HG03521 (cell line): ENCODE measurements at regions not wholly inside any gene's neighbourhood (a gene's known extent, or its start where the extent isn't known, plus 50 kb on each side); places are given as distances from the start of the nearest gene placed in this dataset.
A peak's percentile ranks its signal among the peaks of the same experiment; 100 is the strongest.
"Not testable (repeated sequence)": the region's sequence is repeated elsewhere in the genome, so short reads cannot be mapped to it uniquely, and the experiment has no call there.

Source experiments
- ATAC-seq: cut with Tn5 transposase; IDR thresholded peaks from one replicate; pipeline ENCODE4 v1.9.1; 2021; ENCODE audit warnings: mild to moderate bottlenecking, moderate library complexity; ENCODE audit not compliant: unreplicated experiment

DNA sequence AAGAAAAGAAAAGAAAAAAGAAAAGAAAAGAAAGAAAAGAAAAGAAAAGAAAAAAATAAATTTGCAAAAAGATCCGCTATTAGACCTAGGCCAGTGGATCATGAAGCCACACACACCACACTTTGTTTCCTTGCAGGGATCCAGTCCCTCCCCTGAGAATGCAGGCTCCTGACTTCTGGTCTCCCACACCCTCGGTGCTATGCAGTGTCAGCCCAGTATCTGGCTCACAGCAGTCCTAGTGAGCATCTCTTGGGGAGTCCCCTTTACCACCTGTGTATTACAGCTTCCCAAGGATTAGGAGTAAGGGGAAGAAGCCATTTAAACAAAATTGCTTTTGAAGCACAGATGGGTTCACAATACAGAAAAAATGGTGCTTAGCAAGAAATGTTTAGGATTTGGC, 174.1 kb upstream of the IRF2BP2 start:
- ATAC-seq = not testable (repeated sequence)

DNA sequence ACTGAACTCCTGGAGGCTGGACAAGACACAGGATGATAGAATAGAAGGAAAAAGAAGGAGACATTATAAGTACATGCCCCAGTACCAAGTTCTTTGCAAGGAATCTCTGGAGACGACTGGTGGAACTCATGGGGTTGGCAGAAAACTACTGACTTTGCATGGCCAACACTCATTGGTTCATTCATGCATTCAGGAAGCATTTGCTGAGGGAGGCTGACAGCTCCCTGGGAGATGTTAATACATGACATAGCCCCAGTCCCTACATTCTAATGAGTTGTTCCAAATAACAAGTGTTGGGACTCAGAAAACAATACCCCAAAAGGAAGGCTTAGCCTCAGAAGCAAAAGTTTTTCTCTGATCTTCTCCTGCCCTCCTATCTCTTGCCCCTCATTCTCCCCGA, 172.8 kb upstream of the IRF2BP2 start:
- no peak for ATAC-seq

DNA sequence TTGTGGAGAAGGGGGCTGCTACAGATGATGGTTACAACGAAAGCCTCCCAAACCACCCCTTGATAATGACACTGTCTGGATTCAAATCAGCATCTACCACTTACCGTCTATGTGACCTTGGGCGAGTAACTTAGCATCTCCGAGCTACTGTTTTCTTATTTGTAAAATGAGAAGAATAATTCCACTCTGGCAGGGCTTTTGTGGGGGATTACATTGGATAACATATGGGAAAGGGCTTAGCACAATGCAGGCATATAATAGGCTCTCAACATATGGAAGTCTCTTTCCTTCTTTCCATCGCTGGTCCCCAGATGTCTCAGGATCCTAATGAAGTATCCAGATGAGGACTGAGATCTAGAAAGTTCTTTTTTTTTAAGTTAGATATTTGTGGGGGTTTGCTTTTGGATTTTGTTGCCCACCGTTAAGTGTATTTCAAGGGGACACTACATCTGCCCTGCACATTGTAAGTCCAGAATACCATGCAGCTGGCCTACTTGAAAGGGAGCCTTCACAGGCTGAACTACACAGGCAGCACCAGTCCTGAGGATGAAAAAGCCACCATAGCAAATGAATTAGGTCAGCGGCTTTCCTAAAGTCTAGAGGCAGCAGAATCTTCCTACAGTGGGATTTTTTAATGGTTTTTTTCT, 172.2 kb upstream of the IRF2BP2 start:
- ATAC-seq = no peak

DNA sequence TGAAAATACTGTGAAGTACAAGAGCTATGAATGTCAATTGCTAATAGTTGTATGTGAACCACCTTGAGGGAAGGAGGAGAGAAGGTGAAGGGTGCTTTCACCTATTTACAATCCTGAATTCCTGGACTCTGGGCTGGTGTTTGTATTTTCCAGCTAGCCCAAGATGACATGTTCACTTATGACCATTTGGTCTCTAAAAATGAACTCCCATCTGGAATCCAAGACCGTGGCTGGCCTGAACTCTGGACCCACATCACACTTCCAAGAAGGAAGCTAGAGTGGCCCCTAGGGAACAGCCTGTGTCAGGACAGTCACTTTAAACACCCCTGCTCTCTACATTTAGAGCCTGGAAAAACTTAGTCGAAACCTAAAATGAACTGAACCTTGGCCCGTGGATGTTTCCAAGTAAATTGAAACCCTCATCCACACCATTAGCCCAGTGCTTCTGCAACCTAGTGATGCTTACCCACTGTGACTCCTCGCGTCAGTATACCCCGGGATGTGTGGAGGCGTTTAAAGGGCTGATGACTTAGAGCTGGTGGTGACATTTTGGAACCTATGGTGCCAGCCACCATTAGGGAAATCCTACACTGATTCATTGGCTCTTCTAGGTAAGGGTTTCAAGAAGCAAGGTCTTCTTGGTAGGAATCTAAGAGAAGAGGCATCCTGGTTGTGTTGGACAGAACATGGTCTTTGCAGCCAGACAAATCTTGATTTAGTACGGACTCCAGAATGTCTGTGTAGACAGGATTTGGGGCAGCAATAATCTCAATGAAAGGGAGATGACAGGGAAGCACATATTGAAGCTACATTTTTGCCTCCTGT, 171.5 kb upstream of the IRF2BP2 start:
- no peak for ATAC-seq

DNA sequence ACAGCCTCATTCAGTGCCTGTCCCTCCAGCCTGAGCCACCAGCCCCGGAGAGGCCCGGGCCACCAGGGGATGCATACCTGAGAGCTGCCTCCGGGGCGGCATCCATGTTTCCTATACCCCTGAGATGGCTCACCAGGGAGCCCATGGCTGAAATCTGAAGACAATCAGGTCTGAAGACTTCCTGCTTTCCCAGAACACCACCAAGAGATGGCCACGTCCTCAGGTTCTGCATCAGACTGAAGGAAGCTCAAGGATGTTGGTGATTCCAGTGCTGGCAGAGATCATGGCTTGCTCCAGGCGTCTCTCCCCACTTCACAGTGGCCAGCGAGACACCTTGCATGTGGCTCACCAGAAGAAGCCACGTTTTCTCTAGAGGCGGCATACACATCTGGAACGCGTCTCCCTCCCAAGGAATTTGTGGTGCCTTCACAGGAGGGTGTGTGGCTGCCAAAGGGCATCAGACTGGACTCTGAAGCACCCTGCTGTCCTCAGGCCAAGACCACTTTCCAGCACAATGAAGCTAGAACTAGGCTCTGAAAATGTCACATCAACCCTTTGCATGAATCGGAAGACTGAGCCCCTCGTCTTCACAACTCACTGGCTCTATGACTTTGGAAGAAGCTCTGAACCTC, 170.7 kb upstream of the IRF2BP2 start:
- ATAC-seq = no peak

DNA sequence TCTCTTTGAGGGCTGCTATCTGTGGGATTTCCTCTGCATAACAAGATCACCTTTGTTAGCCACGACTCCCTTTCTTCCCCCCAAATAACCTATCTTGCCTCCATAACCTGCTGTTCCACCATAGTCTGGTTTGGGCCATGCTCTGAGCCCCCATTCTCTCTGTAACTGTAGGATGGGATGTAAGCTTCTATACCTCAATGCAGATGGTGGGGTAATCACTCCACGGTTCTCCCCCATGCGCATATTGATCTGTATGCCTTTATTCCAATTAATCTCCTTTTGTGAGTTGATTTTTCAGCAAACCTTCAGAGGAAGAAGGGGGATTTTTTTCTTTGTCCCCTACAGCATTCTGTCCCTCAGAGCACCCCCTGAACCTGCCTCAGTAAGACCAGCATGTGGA, 170.1 kb upstream of the IRF2BP2 start:
- ATAC-seq = no peak

DNA sequence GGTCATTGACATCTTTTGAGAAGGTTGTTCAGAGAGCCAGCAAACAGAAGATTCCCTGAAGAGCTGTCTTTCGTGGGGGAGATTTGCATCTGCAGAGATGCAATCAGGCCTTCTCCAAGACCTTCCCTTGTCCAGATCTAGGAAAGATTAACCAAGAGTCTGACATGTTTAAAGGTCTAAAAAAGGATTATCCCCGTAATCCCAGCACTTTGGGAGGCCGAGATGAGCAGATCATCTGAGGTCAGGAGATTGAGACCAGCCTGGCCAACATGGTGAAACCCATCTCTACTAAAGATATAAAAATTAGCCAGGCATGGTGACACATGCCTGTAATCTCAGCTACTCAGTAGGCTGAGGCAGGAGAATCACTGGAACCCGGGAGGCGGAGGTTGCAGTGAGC, 169.6 kb upstream of the IRF2BP2 start:
- ATAC-seq = not testable (repeated sequence)

DNA sequence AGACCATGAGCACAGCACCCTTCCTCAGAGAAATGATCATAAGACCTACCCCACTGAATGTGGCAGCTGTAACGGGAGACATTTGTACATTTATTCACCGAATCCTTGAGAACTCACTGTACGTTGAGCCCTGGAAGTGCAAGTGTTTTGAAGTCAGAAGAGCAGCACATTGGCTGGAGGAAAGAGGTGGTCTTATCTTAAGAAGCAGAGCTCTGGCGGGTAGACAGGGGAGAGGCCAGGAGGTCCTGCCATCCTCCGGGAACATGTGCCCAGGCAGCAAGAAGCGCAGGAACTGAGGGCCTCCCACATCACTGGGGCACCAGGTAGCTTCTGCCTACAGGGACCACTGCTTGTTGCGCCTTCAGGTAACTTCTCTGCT, 169.2 kb upstream of the IRF2BP2 start:
- no peak for ATAC-seq

DNA sequence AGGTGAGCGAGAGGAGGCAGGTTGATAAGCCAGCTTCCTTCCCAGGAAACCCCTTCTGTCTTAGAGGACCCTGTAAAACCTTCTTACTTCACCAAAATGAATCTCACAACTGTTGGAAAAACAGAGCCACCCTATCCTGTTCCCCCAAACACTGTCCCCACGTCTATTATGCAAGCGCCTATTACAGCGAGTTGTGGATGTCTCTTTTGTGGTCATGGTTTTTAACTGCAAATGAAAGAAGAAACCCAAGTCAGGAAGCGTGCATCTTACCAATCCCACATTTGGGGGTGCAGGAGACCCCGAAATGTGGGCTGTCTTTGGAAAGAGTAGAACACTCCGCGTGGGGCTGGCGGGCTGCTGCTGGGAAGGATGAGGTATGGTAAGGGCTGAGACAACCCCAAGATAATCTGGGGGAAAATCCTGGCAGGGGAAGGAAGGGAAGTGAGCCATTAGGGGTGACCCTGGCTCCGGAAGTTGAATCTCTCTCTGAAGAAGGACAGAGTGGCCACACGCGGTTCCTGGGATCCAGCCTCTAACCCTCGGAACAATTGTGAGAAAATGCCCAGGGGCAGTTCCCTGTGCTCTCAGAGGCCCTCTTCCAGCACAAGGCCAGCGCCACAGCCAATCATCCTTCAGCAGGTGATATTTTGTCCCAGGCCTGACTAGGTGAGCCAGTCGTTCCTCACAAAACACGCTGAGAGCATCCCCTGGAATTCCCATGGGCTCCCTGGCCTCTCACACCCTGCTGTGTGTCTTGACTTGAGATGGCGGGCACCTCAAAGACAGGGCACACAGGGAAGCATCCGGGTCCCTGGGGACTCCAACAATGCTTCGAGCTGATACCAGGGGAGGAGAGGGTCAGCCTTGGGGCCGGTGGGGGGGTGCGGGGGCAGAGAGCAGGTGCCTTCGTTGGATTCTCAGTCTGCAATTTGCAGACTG, 168.5 kb upstream of the IRF2BP2 start:
- no peak for ATAC-seq

DNA sequence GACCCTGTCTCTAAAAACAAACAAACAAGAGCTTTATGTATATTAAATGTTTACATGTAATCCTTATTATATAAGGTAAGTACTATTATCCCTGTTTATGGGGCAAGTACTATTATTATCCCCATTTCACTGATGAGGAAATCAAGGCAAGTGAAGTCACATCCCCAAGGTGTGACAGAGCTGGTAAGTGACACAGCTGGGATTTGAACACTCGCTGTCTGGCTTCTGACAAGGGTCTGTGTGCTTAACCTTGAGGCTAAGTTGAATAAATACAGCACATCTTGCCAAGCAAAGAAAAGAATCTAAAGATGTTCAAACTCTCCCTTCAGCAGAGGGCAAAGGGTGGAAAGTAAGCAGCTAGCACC, 167.9 kb upstream of the IRF2BP2 start:
- no peak for ATAC-seq

DNA sequence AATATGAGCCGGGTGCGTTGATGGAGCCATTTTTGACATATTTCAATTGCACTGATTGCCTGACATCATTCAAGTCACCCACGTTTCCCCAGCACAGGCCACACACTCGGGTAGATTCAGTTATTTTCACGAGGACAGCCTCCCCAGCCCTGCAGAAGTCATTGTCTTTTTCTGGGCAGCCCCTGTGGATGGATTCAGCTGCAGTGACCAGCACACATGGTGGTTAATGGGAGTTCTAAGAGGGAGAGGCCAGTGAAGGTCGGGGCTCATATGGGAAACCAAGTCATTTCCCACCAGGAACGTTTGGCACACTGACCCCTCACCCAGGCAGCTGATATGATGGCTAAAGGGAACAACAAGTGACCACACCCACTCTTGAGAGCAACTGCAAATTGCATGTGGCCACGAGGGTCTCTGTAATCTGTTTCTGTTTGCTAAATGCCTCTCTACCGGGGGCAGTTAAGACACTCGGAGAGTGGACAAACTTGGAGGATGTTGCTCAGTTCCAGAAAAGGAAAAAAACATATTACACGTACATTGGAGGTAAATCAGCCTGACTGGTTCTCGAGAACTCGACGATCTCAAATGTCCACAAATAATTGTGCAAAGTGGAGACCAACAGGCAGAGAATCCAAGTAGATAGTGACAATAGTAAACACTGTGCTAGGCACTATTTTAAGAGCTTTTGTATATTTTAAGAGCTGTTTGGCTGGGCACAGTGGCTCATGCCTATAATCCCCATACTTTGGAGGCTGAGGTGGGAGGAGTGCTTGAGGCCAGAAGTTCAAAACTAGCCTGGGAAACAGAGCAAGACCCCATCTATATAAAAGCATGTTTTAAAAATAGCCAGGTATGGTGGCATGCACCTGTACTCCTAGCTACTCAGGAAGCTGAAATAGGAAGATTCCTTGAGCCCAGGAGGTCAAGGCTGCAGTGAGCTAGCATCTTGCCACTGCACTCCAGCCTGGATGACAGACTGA, 167.2 kb upstream of the IRF2BP2 start:
- ATAC-seq = no peak

DNA sequence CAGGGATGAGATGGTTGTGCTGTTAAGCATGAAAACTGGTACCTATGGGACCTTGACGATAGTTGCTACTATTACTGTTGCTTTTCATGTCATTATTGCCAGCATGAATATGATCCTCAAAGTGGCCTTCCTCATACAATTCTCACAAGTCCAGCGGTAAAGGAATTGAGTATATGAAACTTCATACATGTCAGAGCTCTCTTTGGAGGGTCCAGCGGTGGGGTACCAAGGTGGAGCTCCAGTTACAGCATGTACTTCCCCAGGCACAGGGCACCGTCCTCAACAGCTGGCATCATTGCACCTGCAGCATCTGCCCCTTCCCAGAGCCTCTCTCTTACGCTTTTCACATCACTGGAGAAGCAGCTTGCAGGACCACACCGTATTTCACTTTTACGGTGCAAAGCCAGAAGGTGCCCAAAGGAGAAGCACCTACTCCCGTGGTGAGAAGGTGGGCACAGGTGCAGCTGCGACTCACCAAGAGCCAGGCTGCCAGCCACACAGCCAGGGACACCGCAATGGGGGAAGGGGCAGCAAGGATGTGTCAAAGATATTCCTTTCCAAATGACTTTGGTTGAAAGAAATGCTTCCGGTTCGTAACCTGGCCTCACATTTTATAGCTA, 166.4 kb upstream of the IRF2BP2 start:
- ATAC-seq = no peak

DNA sequence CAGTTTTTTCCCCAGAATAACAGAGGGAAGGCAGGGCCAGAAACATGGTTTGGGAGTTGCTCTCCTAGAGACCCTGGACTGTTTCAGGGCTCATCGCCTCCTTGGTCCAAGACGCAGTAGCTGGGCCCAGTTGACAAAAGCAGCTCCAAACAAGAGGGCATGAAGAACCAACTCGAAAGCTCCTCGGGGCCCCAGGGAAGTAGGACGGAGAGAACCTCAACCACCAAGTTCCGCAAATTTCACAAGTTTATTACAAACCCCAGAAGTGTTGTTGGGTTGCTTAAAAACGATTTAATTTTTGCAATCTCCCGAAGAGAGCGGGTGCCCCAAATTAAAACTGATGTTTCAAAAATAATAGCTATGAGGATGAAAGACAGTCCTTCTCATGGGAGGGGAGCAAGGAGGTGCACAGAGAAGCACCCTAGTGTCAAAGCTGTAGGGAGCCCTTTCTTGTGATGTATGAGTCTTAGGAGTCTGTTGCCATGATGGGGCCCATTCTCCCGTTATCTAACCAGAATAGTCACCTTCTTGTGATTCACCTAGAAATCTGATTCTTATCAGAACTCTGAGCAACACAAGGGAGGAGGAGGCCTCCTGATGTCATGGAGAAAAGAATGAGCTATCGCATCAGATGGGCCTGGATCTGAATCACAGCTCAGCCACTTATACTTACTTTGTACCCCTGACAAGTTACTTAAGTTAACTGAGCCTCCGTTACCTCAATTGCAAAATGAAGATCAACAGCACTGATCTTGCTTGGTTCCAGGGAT, 165.7 kb upstream of the IRF2BP2 start:
- ATAC-seq = no peak

DNA sequence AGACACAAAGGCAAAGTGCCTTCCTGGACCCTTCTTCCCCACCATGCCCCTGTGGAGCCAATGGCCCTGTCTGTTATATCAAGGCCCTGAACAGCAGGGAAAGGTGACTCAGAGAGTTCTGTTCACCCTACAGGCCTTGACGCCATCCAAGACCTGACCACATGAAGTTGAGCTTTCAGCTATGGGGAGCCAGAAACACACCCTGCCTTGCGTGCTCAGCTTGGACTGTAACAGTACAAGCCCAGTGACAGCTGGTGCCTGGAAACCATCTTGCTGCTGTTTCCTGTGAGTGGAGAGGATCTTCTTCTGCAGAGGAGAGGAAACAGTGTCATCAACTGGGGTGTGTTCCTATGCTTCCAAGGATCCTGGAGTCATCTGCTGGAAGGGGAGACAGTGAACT, 165.0 kb upstream of the IRF2BP2 start:
- no peak for ATAC-seq

DNA sequence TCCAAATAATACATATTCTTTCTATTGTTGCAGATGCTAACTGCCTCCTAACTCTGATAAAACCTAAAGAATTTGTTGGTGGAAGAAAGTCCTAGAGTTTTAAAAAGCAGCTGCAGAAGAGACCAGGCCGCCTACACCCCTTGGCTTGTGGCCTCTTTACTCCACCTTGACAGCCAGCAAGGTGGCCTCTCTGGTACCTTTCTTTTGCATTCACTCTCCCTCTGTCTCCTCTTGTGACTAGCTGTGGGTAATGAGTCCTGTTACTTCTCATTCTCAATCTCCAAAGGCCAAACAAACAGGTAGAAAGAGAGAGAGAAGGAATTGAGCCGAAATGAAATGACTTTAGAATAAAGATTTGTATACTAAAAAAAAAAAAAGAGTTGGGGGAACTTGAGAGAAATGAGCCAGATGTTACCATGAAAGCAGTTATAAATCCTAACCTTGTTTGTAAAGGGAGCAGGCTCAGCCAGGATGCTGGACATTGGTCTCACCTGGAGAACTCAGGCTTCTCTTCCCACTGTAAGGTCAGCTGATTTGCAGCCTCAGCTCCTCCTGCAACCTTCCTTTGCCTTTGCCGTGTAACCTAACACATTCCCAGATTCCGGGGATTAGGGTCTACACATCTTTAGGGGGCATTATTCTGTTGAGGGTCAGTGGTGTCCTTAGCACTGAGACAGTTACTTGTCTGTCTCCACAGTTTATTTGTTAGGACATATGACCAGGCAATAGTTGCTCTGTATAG, 164.1 kb upstream of the IRF2BP2 start:
- no peak for ATAC-seq

DNA sequence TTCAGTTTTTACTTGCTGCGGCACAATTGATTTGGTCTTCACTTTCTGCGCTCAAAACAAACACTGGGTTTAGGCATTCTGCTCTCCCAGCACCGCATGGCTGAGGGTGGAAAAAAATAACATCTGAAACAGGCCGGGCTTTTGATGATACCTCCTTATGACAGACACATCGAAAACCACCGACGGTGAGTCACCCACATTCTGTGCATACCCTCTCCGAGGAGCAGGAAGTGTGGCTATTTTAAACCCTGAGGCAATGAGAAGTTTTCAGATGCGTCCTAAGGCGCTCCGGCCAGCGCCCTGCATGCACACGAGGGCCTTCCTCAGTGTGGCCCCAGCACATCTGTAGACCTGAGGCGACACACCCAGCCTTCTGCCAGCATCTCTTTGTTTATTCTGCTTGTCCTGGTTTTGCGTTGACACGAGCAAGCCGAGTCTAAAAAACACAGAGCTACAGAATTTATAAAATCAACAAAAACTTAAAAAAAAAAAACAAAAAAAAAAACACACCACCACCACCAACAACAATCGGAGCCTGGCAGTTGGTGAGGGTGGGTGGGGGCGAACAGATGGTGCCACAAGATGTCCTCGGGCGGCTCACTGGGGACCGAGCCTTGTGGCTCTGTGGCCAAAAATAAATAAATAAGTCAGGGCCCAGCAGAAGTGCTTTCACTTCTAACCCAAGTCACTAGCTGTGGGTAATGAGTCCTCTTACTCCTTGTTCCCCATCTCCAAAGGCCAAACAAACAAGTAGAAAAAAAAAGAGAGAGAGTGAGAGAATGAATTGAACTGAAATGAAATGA, 162.6 kb upstream of the IRF2BP2 start:
- peak; percentile 76 for ATAC-seq

DNA sequence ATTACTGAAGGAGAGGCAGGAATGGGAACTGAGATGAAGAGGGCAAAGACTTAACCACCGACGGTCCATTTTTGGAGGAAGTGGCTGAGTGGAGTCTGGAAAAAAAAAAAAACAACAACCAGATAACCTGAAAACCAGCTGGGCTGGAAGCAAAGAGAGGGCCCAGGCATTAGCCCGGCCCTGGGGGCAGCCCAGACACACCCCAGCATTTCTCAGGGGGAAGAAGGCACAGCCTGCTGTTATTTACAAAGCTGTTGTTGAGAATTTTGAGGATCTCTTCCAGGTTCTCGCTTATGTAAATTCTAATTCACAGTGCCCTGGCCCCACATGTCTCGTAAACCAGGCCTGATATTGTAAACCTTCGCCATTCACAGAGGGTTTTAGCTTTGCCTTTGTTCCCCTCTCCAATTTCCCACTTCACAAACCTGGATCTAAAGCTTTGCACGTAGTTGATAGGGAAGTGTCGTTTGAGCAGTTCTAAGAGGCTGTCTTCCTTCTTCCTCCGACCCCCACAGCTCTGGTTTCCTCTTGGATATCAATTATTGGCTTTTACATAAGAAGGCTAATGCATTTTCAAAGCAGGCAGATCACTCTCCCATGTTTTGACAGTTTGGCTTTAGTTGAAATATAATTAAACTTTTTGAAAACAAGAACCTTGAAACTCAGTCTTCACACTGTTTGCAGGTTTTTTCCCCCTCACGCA, 161.8 kb upstream of the IRF2BP2 start:
- no peak for ATAC-seq
